ENCODE measurements at regions not wholly inside any gene's neighbourhood (a gene's known extent, or its start where the extent isn't known, plus 50 kb on each side); places are given as distances from the start of the nearest gene placed in this dataset.
"Not testable (repeated sequence)": the region's sequence is repeated elsewhere in the genome, so short reads cannot be mapped to it uniquely, and the experiment has no call there.

DNA sequence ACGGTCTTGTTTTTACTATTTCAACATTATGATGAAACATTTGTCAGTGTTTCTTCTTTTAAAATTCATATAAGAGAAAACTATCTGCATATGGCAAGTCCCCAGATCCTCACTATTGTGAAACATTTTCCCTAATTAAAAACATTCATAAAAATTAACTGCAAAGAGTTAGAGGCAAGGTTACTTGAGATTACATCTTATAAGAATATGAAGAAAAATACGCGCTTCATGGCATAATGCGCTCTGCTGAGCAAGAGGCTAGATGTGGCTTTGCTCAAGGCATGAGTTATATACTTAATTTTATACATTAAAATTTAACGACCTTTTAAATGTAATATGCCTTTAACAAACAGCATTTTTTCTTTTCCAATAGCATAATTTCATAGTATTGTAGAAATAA is 166.4 kb upstream of the RPRM start:
- TF ChIP-seq EP300 (IDR thresholded peaks at IDR 0.05) (no peak), POLR2AphosphoS5 (IDR thresholded peaks at IDR 0.05) (no peak)
- no peaks in the 10 kb centered on the region for H3K4me1 ChIP-seq
- no peak overlapping the region for H3K4me3 ChIP-seq
- H3K9me3 ChIP-seq: no peaks in the 10 kb centered on the region
- no peaks in the 10 kb centered on the region for H3K27me3 ChIP-seq
- no peak overlapping the region for H3K27ac ChIP-seq
- no peaks in the 10 kb centered on the region for H3K36me3 ChIP-seq
- WGBS, 2 donors: 81 to 85% methylated on average over 5 of the region's 5 CpGs
- DNase-seq: no peak
- no peak for ATAC-seq (ENCODE audit: low FRiP score in 2 of 2)

DNA sequence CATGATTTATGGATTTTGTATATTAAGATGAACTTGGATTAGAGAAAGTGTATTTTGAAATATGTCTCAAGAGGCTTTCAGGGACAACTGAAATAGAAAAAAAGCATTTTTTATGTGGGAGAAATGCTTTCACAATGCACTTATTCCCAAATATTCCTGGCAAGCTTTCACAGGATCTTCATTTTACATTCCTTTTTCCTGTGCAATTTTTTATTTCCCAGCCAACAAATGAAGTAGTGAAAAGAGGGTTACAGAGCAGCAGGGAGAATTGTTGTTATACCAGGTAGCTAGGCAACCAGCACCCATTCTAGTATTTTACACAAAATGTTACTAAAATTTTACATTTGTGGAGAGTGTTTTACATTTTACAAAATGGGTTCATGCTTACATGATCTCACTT is 167.0 kb upstream of the RPRM start:
- H3K27ac ChIP-seq: no peak overlapping the region
- H3K27me3 ChIP-seq: no peaks in the 10 kb centered on the region
- no peak for TF ChIP-seq POLR2A (IDR thresholded peaks at IDR 0.05)
- no peaks in the 10 kb centered on the region for H3K9me3 ChIP-seq
- H3K4me1 ChIP-seq: no peaks in the 10 kb centered on the region
- no peak overlapping the region for H3K4me3 ChIP-seq
- no peak for DNase-seq
- peak in 1 of 2 donors; percentile 78 for ATAC-seq (ENCODE audit: low FRiP score in 2 of 2)
- H3K36me3 ChIP-seq: no peaks in the 10 kb centered on the region

DNA sequence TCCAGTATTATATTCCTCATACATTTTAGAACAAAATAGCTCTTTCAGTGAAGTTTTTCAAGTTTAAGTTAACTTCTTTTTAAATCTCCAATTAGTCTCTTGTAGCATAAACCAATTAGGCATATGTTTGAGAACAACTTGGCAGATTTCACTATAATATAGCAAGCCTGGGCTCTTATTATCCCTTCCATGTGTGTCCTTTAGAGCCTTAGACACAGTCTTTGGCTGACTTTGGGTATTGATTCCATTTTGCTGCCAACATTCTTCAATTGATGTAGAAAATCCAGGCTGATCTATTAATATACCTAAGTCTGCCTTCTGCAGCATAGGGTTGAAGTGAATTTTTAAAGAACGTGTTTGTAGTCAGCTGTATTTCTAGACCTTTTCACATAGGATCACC is 179.1 kb upstream of the RPRM start:
- no peak for ATAC-seq (ENCODE audit: low FRiP score in 2 of 2)
- WGBS, 2 donors: 90 to 100% methylated on average over 1 of the region's 1 CpG

GRCh38 chr2:153661801-153662200 is 183.2 kb upstream of the RPRM start:
- Histone ChIP-seq H3K36me3 (no peaks in the 10 kb centered on the region), H3K9me3 (peaks cover 0 to 5% (median 0%) of the 10 kb centered on the region in 4 donors), H3K4me1 (no peaks in the 10 kb centered on the region), H3K27ac (no peak overlapping the region), H3K4me3 (no peak overlapping the region), H3K27me3 (no peaks in the 10 kb centered on the region)
- DNase-seq (no peak), ATAC-seq (ENCODE audit: low FRiP score in 2 of 2) (no peak)
- 77 to 82% methylated on average over 3 of the region's 3 CpGs for WGBS, 2 donors
- no peak for TF ChIP-seq POLR2A (IDR thresholded peaks at IDR 0.05)
- no peak for TF ChIP-seq CTCF (IDR thresholded peaks at IDR 0.05)
- TF ChIP-seq EP300 (IDR thresholded peaks at IDR 0.05): no peak

More for the DNA sequence above, 179.1 kb upstream of the RPRM start:
- DNase-seq: no peak
- Histone ChIP-seq H3K9me3 (no peaks in the 10 kb centered on the region), H3K27me3 (no peaks in the 10 kb centered on the region), H3K4me3 (no peak overlapping the region), H3K27ac (no peak overlapping the region), H3K36me3 (no peaks in the 10 kb centered on the region), H3K4me1 (no peaks in the 10 kb centered on the region)
- TF ChIP-seq POLR2AphosphoS5 (IDR thresholded peaks at IDR 0.05) (no peak), CTCF (IDR thresholded peaks at IDR 0.05) (no peak), EP300 (IDR thresholded peaks at IDR 0.05) (no peak), POLR2A (IDR thresholded peaks at IDR 0.05) (no peak)

DNA sequence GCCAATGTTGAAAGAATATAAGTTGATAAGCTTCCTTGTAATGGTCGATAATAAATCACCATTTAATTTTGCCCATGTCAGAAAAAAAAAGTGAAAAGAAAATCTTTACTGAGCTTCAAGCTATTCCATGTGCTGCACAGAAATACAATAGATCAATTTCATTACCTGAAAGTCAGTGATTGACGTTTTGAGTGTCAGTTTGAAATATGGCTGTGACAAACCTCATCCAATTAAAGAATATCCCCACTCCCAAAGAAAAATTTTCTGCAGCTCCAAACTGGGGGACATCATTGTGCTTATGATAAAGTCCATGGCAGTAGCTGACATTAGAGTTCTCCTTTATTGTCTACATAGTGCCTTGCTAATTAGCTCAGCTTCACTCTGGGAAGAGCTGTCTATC is 184.8 kb upstream of the RPRM start:
- no peaks in the 10 kb centered on the region for H3K27me3 ChIP-seq
- H3K4me3 ChIP-seq: no peak overlapping the region
- peaks cover 0 to 5% (median 0%) of the 10 kb centered on the region in 4 donors for H3K9me3 ChIP-seq
- no peak for DNase-seq
- TF ChIP-seq EP300 (IDR thresholded peaks at IDR 0.05) (no peak), POLR2A (IDR thresholded peaks at IDR 0.05) (no peak)
- WGBS, 2 donors: 45 to 53% methylated on average over 2 of the region's 2 CpGs
- no peaks in the 10 kb centered on the region for H3K36me3 ChIP-seq
- no peaks in the 10 kb centered on the region for H3K4me1 ChIP-seq
- H3K27ac ChIP-seq: no peak overlapping the region
- no peak for ATAC-seq (ENCODE audit: low FRiP score in 2 of 2)

DNA sequence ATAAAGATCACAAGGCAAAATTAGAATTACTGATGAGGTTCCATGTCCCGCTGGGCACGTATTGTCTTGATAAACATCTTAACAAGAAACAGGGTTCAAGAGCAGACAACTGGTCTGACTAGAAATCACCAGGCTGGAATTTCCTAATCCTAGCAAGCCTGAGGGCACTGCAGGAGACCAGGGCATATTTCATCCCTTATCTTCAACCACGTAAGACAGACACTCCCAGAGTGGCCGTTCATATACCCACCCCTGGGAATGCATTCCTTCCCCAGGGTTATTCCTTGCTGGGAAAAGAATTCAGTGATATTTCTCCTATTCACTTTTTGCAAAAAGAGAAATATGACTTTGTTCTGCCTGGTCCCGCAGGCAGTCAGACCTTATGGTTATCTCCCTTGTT is 185.4 kb upstream of the RPRM start:
- H3K4me3 ChIP-seq; H3K27me3 ChIP-seq; ATAC-seq (ENCODE audit: low FRiP score in 2 of 2); H3K4me1 ChIP-seq; DNase-seq; H3K36me3 ChIP-seq; H3K27ac ChIP-seq: not testable (repeated sequence)
- 90 to 94% methylated on average over 5 of the region's 5 CpGs for WGBS, 2 donors
- H3K9me3 ChIP-seq: peaks cover 0 to 11% (median 0%) of the 10 kb centered on the region in 4 donors

- ATAC-seq (ENCODE audit: low FRiP score in 2 of 2) (no peak), DNase-seq (no peak)
- TF ChIP-seq POLR2A (IDR thresholded peaks at IDR 0.05) (no peak), CTCF (IDR thresholded peaks at IDR 0.05) (no peak), EP300 (IDR thresholded peaks at IDR 0.05) (no peak), POLR2AphosphoS5 (IDR thresholded peaks at IDR 0.05) (no peak)
- Histone ChIP-seq H3K9me3 (peaks cover 0 to 12% (median 0%) of the 10 kb centered on the region in 4 donors), H3K27me3 (no peaks in the 10 kb centered on the region), H3K4me1 (no peaks in the 10 kb centered on the region), H3K4me3 (no peak overlapping the region), H3K36me3 (no peaks in the 10 kb centered on the region), H3K27ac (no peak overlapping the region)
- WGBS, 2 donors: 91 to 92% methylated on average over 2 of the region's 2 CpGs
Observed at GRCh38 chr2:153667475-153667874, 188.9 kb upstream of the RPRM start.
